ENCODE measurements at regions not wholly inside any gene's neighbourhood (a gene's known extent, or its start where the extent isn't known, plus 50 kb on each side); places are given as distances from the start of the nearest gene placed in this dataset.
"Not testable (repeated sequence)": the region's sequence is repeated elsewhere in the genome, so short reads cannot be mapped to it uniquely, and the experiment has no call there.

- DNase-seq (ENCODE audit: low read depth): no peak
These were observed 160.4 kb downstream of the UACA start for GRCh38 chr15:70602834-70603560.

DNA sequence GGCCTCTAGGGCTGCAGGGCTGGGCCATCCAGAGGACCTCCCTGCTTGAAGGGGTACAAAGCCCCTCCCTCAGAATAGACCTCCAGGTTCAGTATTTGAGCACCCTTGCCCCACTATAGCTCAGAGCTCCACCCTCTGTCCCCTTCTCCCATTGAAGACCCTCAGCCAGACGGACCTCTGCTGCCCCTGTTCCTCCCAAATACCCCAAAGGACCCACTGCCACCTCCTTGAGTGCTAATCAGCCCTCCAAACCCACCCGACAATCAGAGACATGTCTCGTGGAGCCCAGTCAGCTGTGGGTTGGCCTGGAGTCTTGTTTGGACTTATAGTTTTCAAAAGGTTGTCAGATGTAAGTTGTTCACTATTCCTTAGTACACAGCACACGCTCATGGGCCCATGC is 161.1 kb downstream of the UACA start:
- no peak for DNase-seq (ENCODE audit: low read depth)

DNA sequence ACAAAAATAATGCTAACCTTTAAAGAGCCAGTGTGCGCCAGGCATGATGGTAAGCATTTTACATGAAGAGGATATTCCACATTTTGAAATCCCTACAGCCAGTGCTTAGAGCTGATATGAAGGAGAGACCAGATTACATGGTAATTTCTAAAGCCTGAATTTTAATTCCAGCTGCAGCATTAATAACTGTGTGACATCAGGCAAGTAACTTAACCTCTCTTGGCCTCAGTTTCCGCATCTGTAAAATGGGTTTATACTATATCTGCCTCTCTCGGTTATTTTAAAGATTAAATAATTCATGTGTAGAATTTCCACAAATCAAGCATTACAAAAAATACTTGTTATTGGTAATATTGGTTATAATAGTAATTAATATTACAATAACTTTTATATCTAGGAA is 165.4 kb downstream of the UACA start:
- no peak for DNase-seq (ENCODE audit: low read depth)

GRCh38 chr15:70597056-70597603 is 166.2 kb downstream of the UACA start:
- DNase-seq (ENCODE audit: low read depth): no peak

DNA sequence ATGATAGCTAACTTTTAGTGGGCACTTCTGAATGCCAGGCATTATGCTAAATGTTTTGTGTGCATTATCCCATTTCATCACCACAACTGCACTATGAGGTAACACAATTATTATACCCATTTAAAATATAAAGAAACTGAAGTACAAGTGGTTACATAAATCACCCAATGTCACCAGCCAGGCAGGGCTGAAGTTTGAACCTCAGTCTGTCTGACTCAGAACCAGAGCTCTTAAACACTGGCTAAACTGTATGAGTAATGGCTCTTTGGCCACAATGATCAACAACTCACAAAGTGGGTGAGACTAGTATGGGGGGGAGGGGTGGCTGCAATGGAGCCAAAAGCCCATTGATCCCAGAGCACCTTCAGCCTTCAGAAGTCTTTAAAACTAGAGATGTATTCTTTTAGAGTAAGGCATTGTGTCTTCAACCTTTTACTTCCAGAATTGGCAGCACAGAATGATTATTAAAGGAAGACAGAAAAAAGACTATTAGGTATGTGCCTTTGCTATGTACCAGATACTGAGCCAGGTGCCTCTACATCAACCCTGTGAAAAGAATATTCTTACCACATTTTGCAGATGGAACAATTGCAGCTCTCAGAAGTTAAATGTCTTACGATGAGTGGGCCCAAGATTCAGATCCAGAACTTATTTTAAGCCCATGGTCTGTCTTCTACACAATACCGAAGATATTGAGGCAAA is 166.9 kb downstream of the UACA start:
- no peak for DNase-seq (ENCODE audit: low read depth)

- DNase-seq (ENCODE audit: low read depth): no peak
These were observed 169.6 kb downstream of the UACA start for GRCh38 chr15:70593795-70594194.

DNA sequence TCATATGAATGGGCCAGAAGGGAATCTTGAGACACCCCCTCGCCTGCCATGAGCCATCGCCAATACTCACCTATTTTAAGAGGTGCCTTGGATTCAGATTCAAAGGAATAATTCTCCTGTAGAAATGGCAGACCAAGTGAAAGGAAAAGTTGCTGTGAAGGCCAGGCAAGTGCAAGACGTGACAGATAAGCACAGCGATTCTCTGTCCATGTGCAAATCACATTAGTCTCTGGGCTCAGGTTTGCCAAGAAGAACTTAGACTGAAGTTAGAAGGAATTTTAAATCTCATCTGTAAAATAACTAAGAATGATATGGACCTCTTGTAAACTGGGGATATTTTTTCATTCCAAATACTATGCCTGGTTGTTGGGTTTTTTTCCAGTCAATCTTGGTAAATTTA is 173.6 kb downstream of the UACA start:
- DNase-seq (ENCODE audit: low read depth): no peak

- no peak for DNase-seq (ENCODE audit: low read depth)
These were observed 174.1 kb downstream of the UACA start for GRCh38 chr15:70589221-70589620.

GRCh38 chr15:70588613-70589012 is 174.7 kb downstream of the UACA start:
- no peak for DNase-seq (ENCODE audit: low read depth)

DNA sequence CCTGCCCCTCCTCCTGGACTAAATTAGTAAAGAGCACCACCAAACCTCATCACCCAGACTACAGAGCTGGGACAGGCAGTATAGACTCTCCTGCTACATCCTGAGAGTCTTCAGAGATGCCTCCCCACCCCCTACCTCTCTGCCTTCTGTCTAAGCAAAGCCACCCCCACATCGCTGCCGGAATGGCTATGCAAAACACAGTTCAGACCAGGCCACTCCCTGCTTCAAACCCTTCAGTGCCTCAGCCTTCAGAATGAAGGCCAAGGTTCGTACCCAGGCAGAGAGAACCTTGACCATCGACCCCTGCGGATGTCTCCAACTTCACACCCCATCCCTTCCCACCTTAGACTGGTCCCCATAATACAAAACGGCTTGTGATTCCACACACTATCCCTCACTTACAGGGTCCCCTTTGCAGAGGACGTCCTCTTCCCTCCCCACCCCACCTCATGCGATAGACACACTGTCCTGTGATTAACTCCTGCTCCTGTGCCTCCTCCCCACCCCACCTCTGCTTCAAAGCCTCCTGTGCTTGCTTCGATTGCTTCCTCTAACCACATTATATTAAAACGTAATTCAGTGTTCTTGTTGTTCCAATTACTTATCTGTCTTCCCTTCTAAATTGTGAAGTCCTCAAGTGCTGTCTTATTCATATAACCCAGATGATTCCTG is 175.3 kb downstream of the UACA start:
- no peak for DNase-seq (ENCODE audit: low read depth)

DNA sequence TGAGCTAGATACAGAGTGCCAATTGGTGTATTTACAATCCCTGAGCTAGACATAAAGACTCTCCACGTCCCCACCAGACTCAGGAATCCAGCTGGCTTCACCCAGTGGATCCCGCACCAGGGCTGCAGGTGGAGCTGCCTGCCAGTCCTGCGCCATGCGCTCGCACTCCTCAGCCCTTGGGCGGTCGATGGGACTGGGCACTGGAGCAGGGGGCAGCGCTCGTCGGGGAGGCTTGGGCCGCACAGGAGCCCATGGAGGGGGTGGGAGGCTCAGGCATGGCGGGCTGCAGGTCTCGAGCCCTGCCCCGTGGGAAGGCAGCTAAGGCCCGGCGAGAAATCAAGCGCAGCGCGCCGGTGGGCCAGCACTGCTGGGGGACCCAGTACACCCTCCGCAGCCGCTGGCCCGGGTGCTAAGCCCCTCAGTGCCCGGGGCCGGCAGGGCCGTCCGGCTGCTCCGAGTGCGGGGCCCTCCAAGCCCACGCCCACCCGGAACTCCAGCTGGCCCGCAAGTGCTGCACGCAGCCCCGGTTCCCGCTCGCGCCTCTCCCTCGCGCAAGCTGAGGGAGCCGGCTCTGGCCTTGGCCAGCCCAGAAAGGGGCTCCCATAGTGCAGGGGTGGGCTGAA is 176.2 kb downstream of the UACA start:
- DNase-seq (ENCODE audit: low read depth): not testable (repeated sequence)

GRCh38 chr15:70586241-70586640 is 177.1 kb downstream of the UACA start:
- no peak for DNase-seq (ENCODE audit: low read depth)

- no peak for DNase-seq (ENCODE audit: low read depth)
These were observed 177.7 kb downstream of the UACA start for GRCh38 chr15:70585707-70586034.

- peak; percentile 12 for DNase-seq (ENCODE audit: low read depth)
These were observed 178.3 kb downstream of the UACA start for GRCh38 chr15:70584838-70585706.

- DNase-seq (ENCODE audit: low read depth): no peak
These were observed 178.9 kb downstream of the UACA start for GRCh38 chr15:70584441-70584837.

DNA sequence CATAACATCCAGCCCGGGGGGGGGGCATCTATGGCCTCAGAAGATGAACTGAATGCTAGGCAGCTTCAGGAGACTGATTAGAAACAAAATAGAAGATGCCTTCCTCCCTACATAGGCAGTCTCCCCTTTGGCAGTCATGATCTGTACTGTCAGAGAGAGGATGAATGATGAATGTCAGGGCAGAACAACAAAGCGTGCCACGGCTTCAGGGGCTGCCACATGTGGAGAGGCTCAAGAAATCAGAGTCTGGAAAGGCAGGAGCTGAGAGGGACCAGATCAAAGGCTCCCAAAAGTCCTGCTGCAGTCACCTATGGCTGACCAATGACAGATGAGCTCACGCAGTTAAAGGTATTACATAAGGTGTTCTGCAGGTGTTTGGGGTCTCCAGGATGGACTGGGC is 180.4 kb downstream of the UACA start:
- DNase-seq (ENCODE audit: low read depth): no peak

GRCh38 chr15:70582143-70582945 is 181.0 kb downstream of the UACA start:
- no peak for DNase-seq (ENCODE audit: low read depth)

- DNase-seq (ENCODE audit: low read depth): no peak
These were observed 182.4 kb downstream of the UACA start for GRCh38 chr15:70580958-70581357.

DNA sequence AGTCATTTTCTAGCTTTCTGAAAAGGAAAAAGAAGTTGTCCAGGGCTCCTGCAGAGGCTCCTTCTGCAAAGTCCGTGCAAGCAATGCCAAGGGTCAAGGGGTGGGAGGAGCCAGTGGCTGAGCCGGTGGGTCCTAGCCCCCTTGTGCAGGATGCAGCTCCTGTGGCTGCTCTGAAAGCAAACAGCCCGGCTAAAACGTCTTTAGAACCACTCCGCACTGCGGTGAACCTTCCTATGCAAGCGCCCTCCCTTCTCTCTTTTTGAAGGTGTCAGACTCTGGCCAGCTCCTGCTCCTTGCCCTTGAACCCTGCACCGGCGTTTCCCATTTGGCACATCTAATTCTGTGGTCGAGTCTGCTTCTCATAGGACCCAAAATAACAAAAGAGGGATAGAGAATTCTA is 183.1 kb downstream of the UACA start:
- no peak for DNase-seq (ENCODE audit: low read depth)

DNA sequence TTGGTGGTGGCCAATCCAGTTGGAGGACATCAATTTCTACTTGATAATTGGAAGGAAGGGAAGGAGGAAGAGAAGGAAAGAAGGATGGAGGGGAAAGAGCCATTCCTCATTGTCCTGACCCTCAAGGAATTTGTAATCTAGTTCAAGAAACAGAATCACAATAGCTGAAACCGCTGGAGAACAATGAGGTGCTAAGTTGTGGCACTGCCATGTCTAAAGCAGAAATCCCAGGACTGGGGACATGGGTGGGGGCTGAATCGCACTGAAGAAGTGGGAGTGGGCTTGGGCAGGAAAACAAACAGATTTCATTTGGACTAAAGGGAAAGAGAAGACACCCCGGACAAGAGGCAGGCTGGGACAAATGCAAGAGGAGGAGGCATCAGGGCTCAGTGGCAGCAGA is 183.6 kb downstream of the UACA start:
- no peak for DNase-seq (ENCODE audit: low read depth)

GRCh38 chr15:70578196-70578595 is 185.2 kb downstream of the UACA start:
- no peak for DNase-seq (ENCODE audit: low read depth)
